ENCODE measurements at regions not wholly inside any gene's neighbourhood (a gene's known extent, or its start where the extent isn't known, plus 50 kb on each side); places are given as distances from the start of the nearest gene placed in this dataset.

- DNase-seq (ENCODE audit: low spot score) = no peak
- no peak overlapping the region for H3K4me3 ChIP-seq (ENCODE audit: low read depth in 1 of 3, low read length in 3 of 3)
- no peak overlapping the region for H3K9ac ChIP-seq (ENCODE audit: low read depth in 1 of 2, low read length in 2 of 2)
- no peak overlapping the region for H3K27ac ChIP-seq (ENCODE audit: low read depth in 1 of 2, low read length in 2 of 2)
- no peaks in the 10 kb centered on the region for H3K36me3 ChIP-seq (ENCODE audit: control insufficient read depth in 4 of 4, insufficient read depth in 3 of 4, low read depth in 1 of 4, low read length in 3 of 4)
- no peaks in the 10 kb centered on the region for H3K27me3 ChIP-seq (ENCODE audit: control insufficient read depth in 4 of 4, insufficient read depth in 4 of 4, low read length in 3 of 4)
- 93% methylated on average over 1 of the region's 1 CpG for WGBS
- no peaks in the 10 kb centered on the region for H3K4me1 ChIP-seq (ENCODE audit: control insufficient read depth in 4 of 4, insufficient read depth in 4 of 4, low read length in 3 of 4)
- H3K9me3 ChIP-seq (ENCODE audit: control insufficient read depth in 4 of 4, low read length in 3 of 4) = peaks cover 0 to 7% (median 3%) of the 10 kb centered on the region in 4 donors
- TF ChIP-seq FOXA1 (IDR thresholded peaks at IDR 0.05) (no peak), JUND (IDR thresholded peaks at IDR 0.05) (no peak), TAF1 (conservative IDR thresholded peaks at IDR 0.05) (no peak), RXRA (IDR thresholded peaks at IDR 0.05) (no peak), GABPA (IDR thresholded peaks at IDR 0.05 in 1 of 2, conservative IDR thresholded peaks at IDR 0.05 in 1 of 2) (no peak), NR2F2 (IDR thresholded peaks at IDR 0.05) (no peak), CTCF (IDR thresholded peaks at IDR 0.05; ENCODE audit: low read depth, low read length, missing input control) (no peak), ATF3 (IDR thresholded peaks at IDR 0.05) (no peak), YY1 (IDR thresholded peaks at IDR 0.05) (no peak), HNF4G (IDR thresholded peaks at IDR 0.05) (no peak), SP1 (IDR thresholded peaks at IDR 0.05) (no peak), MAX (IDR thresholded peaks at IDR 0.05) (no peak), REST (IDR thresholded peaks at IDR 0.05) (no peak), ZBTB33 (IDR thresholded peaks at IDR 0.05) (no peak), HNF4A (conservative IDR thresholded peaks at IDR 0.05) (no peak)
These were observed 937.5 kb upstream of the ROBO1 start for GRCh38 chr3:80705290-80705689.

GRCh38 chr3:80701349-80701748 is 933.6 kb upstream of the ROBO1 start:
- H3K27ac ChIP-seq (ENCODE audit: low read depth in 1 of 2, low read length in 2 of 2) = no peak overlapping the region
- DNase-seq (ENCODE audit: low spot score) = no peak
- H3K9me3 ChIP-seq (ENCODE audit: control insufficient read depth in 4 of 4, low read length in 3 of 4) = peaks cover 0 to 7% (median 3%) of the 10 kb centered on the region in 4 donors
- no peak overlapping the region for H3K4me3 ChIP-seq (ENCODE audit: low read depth in 1 of 3, low read length in 3 of 3)
- TF ChIP-seq FOXA1 (IDR thresholded peaks at IDR 0.05) (no peak), RAD21 (IDR thresholded peaks at IDR 0.05) (no peak), YY1 (IDR thresholded peaks at IDR 0.05) (no peak), EGR1 (IDR thresholded peaks at IDR 0.05; ENCODE audit: low read depth in 2 of 2) (no peak), HNF4A (conservative IDR thresholded peaks at IDR 0.05) (no peak), FOXA2 (IDR thresholded peaks at IDR 0.05) (no peak), JUND (IDR thresholded peaks at IDR 0.05) (no peak), TAF1 (conservative IDR thresholded peaks at IDR 0.05) (no peak), MAX (IDR thresholded peaks at IDR 0.05) (no peak), CTCF (IDR thresholded peaks at IDR 0.05; ENCODE audit: low read depth, low read length, missing input control) (no peak), RXRA (IDR thresholded peaks at IDR 0.05) (no peak), SP1 (IDR thresholded peaks at IDR 0.05) (no peak)
- WGBS = 79% methylated on average over 1 of the region's 1 CpG
- H3K36me3 ChIP-seq (ENCODE audit: control insufficient read depth in 4 of 4, insufficient read depth in 3 of 4, low read depth in 1 of 4, low read length in 3 of 4) = no peaks in the 10 kb centered on the region
- H3K27me3 ChIP-seq (ENCODE audit: control insufficient read depth in 4 of 4, insufficient read depth in 4 of 4, low read length in 3 of 4) = no peaks in the 10 kb centered on the region
- peaks cover 0 to 2% (median 1%) of the 10 kb centered on the region in 4 donors for H3K4me1 ChIP-seq (ENCODE audit: control insufficient read depth in 4 of 4, insufficient read depth in 4 of 4, low read length in 3 of 4)
- no peak overlapping the region for H3K9ac ChIP-seq (ENCODE audit: low read depth in 1 of 2, low read length in 2 of 2)
